ENCODE measurements at regions not wholly inside any gene's neighbourhood (a gene's known extent, or its start where the extent isn't known, plus 50 kb on each side); places are given as distances from the start of the nearest gene placed in this dataset.

DNA sequence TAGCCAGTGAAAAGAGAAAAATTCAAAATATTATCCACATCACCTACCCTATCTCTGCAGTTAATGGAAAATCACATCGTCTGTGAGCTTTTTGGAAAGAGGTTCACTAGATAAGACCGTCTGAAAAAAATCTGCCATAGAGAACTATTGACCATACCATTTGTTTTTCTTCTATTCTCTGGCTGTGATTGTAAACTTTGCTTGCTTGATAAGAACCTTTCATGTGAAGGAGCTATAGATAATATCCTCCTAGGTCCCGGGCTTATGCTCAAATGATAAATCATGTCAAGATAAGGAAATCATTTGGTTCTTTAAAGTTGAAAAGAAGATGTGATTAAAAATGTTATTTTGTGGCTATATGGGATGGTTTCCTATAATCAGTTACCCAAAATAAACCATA, 369.9 kb downstream of the SIPA1L2 start:
- Histone ChIP-seq H3K4me1 (ENCODE audit: low read depth, poor library complexity, severe bottlenecking) (no peaks in the 10 kb centered on the region), H3K27ac (no peak overlapping the region), H3K36me3 (ENCODE audit: insufficient read depth) (no peaks in the 10 kb centered on the region), H3K4me3 (IDR thresholded peaks at IDR 0.05; ENCODE audit: insufficient read depth, low read depth, low read length) (no peak overlapping the region), H3K27me3 (ENCODE audit: insufficient read depth, low read depth) (no peaks in the 10 kb centered on the region), H4K20me1 (ENCODE audit: insufficient read depth) (no peaks in the 10 kb centered on the region), H3K9ac (no peak overlapping the region), H2AFZ (ENCODE audit: low read depth) (no peak overlapping the region), H3K79me2 (ENCODE audit: insufficient read depth, low read depth) (no peaks in the 10 kb centered on the region), H3K4me2 (no peak overlapping the region)
- TF ChIP-seq CTCF (conservative IDR thresholded peaks at IDR 0.05; ENCODE audit: low read depth, low read length): no peak

- Histone ChIP-seq H3K9ac (no peak overlapping the region), H3K4me1 (ENCODE audit: low read depth, poor library complexity, severe bottlenecking) (no peaks in the 10 kb centered on the region), H3K4me2 (no peak overlapping the region), H3K36me3 (ENCODE audit: insufficient read depth) (no peaks in the 10 kb centered on the region), H2AFZ (ENCODE audit: low read depth) (no peak overlapping the region), H3K27me3 (ENCODE audit: insufficient read depth, low read depth) (no peaks in the 10 kb centered on the region), H3K4me3 (IDR thresholded peaks at IDR 0.05; ENCODE audit: insufficient read depth, low read depth, low read length) (no peak overlapping the region), H4K20me1 (ENCODE audit: insufficient read depth) (no peaks in the 10 kb centered on the region), H3K79me2 (ENCODE audit: insufficient read depth, low read depth) (no peaks in the 10 kb centered on the region), H3K27ac (no peak overlapping the region)
- TF ChIP-seq CTCF (conservative IDR thresholded peaks at IDR 0.05; ENCODE audit: low read depth, low read length): no peak
These were observed 370.6 kb downstream of the SIPA1L2 start for GRCh38 chr1:232259333-232259732.

GRCh38 chr1:232252546-232253118, 377.3 kb downstream of the SIPA1L2 start:
- no peak for TF ChIP-seq CTCF (conservative IDR thresholded peaks at IDR 0.05; ENCODE audit: low read depth, low read length)
- no peak overlapping the region for H3K4me3 ChIP-seq (IDR thresholded peaks at IDR 0.05; ENCODE audit: insufficient read depth, low read depth, low read length)
- no peak overlapping the region for H3K4me2 ChIP-seq
- no peaks in the 10 kb centered on the region for H4K20me1 ChIP-seq (ENCODE audit: insufficient read depth)
- H2AFZ ChIP-seq (ENCODE audit: low read depth): no peak overlapping the region
- no peaks in the 10 kb centered on the region for H3K27me3 ChIP-seq (ENCODE audit: insufficient read depth, low read depth)
- H3K9ac ChIP-seq: no peak overlapping the region
- no peaks in the 10 kb centered on the region for H3K4me1 ChIP-seq (ENCODE audit: low read depth, poor library complexity, severe bottlenecking)
- H3K79me2 ChIP-seq (ENCODE audit: insufficient read depth, low read depth): no peaks in the 10 kb centered on the region
- no peaks in the 10 kb centered on the region for H3K36me3 ChIP-seq (ENCODE audit: insufficient read depth)
- no peak overlapping the region for H3K27ac ChIP-seq

DNA sequence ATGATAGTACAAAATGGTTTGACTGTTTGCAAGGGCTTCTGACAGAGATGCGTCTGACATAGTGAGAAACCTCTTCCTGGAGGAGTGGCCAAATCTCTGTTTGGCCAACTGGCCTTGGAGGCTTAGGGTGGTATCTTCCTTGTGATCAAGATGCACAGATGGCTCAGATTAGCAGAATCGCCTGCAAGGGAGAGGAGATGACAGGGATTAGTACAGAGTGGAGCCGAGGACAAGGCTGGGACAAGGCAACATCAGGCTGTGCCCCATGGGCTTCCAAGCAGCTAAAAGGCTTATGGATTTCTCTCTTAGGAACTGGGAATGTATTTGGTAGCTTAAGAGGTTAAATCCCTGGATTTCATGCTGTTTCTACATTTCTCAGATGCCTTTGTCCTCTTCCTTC, 379.1 kb downstream of the SIPA1L2 start:
- H3K27ac ChIP-seq: no peak overlapping the region
- no peak for TF ChIP-seq CTCF (conservative IDR thresholded peaks at IDR 0.05; ENCODE audit: low read depth, low read length)
- no peak overlapping the region for H3K4me2 ChIP-seq
- no peak overlapping the region for H3K9ac ChIP-seq
- no peaks in the 10 kb centered on the region for H4K20me1 ChIP-seq (ENCODE audit: insufficient read depth)
- no peak overlapping the region for H2AFZ ChIP-seq (ENCODE audit: low read depth)
- no peak overlapping the region for H3K4me3 ChIP-seq (IDR thresholded peaks at IDR 0.05; ENCODE audit: insufficient read depth, low read depth, low read length)
- H3K4me1 ChIP-seq (ENCODE audit: low read depth, poor library complexity, severe bottlenecking): no peaks in the 10 kb centered on the region
- H3K36me3 ChIP-seq (ENCODE audit: insufficient read depth): no peaks in the 10 kb centered on the region
- H3K79me2 ChIP-seq (ENCODE audit: insufficient read depth, low read depth): no peaks in the 10 kb centered on the region
- H3K27me3 ChIP-seq (ENCODE audit: insufficient read depth, low read depth): no peaks in the 10 kb centered on the region
